Activated CD4-positive, alpha-beta T cell treated with anti-CD3 and anti-CD28 coated beads, Interleukin-2, amount 10 ng/mL, durations not matched to agents 7 days and 5 days (primary cell): ENCODE measurements at regions not wholly inside any gene's neighbourhood (a gene's known extent, or its start where the extent isn't known, plus 50 kb on each side); places are given as distances from the start of the nearest gene placed in this dataset.
"Not testable (repeated sequence)": the region's sequence is repeated elsewhere in the genome, so short reads cannot be mapped to it uniquely, and the experiment has no call there.

Experiments used
- CTCF ChIA-PET: fragments of 350-600 bp; sonication (Branson Sonifier 250); formaldehyde crosslinking; loops from one replicate; lab custom pipeline; 2021; ENCODE audit warnings: antibody characterized with exemption; lab: Charles Lee
- POLR2A ChIA-PET: fragments of 350-600 bp; sonication (Branson Sonifier 250); formaldehyde crosslinking; loops from one replicate; lab custom pipeline; 2021; ENCODE audit warnings: antibody characterized with exemption; lab: Charles Lee
- DNase-seq: peaks from one replicate; pipeline ENCODE4 v3.0.0-alpha.2; 2020
- H3K27ac Mint-ChIP-seq: one replicate; pipeline ENCODE4 v1.8.0; 2021; ENCODE audit warnings: mild to moderate bottlenecking, moderate library complexity, mixed read lengths
- H3K27me3 Mint-ChIP-seq: one replicate; pipeline ENCODE4 v1.8.0; 2021; ENCODE audit warnings: mixed read lengths
- H3K36me3 Mint-ChIP-seq: one replicate; pipeline ENCODE4 v1.8.0; 2021; ENCODE audit warnings: low read depth, mixed read lengths
- H3K4me1 Mint-ChIP-seq: one replicate; pipeline ENCODE4 v1.8.0; 2021; ENCODE audit warnings: mixed read lengths
- H3K4me3 Mint-ChIP-seq: one replicate; pipeline ENCODE4 v1.8.0; 2021; ENCODE audit warnings: mild to moderate bottlenecking, moderate library complexity, mixed read lengths
- H3K9me3 Mint-ChIP-seq: one replicate; pipeline ENCODE4 v1.8.0; 2021; ENCODE audit warnings: mixed read lengths

GRCh38 chr3:26157428-26157827 is 367.5 kb downstream of the OXSM start:
- H3K4me1 Mint-ChIP-seq, H3K36me3 Mint-ChIP-seq, H3K27me3 Mint-ChIP-seq, POLR2A ChIA-PET, H3K4me3 Mint-ChIP-seq, H3K27ac Mint-ChIP-seq, H3K9me3 Mint-ChIP-seq, CTCF ChIA-PET, DNase-seq: not testable (repeated sequence)

DNA sequence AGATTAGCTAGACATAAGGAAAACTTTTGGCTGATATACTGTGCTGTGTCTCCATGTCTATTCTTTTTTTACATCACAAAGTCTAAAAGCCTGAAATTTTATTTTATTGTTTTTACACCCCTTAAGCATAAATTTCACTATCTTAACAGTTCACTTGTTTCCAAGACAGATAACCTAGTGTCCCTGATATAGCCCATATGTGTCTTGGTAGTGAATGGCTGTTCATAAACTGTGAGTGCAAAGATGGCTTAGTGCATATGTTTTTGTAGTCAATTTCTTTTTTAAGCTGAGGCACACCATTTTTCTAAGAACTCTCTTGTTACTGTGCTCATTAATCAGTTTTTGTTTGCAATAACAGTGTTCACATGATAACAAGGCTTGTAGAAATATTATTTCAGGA is 381.1 kb downstream of the OXSM start:
- Mint-ChIP-seq H3K36me3 (no peaks in the 10 kb centered on the region), H3K9me3 (peaks cover 13% of the 10 kb centered on the region), H3K27me3 (no peaks in the 10 kb centered on the region), H3K27ac (no peak overlapping the region), H3K4me1 (no peaks in the 10 kb centered on the region), H3K4me3 (no peak overlapping the region)
- ChIA-PET CTCF (no interaction called here), POLR2A (no interaction called here)
- DNase-seq, result no peak

DNA sequence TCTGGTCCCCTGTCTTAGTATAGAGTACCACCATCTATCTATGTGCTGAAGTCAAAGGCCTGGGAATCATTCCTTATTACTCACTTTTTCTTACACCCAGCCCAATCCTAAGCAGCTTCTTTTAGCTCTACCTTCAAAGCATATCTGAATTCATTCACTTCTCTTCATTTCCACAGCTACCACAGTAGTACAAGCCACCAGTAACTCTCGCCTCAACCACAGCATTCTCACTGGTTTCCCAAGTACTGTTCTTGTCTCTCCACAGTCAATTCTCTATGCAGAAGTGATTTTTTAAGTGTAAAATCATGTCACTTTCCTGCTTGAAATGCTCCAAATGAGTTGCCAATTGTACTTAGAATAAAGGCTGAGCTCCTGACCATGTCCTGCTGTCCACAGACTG is 401.7 kb downstream of the OXSM start:
- Mint-ChIP-seq H3K4me3 (no peak overlapping the region), H3K27me3 (no peaks in the 10 kb centered on the region), H3K27ac (no peak overlapping the region), H3K9me3 (peaks cover 10% of the 10 kb centered on the region), H3K4me1 (no peaks in the 10 kb centered on the region), H3K36me3 (no peaks in the 10 kb centered on the region)
- CTCF ChIA-PET, result no interaction called here
- no peak for DNase-seq
- POLR2A ChIA-PET, result no interaction called here

GRCh38 chr3:26193558-26193957 is 403.7 kb downstream of the OXSM start:
- no peaks in the 10 kb centered on the region for H3K36me3 Mint-ChIP-seq
- H3K9me3 Mint-ChIP-seq, result peaks cover 10% of the 10 kb centered on the region
- no peaks in the 10 kb centered on the region for H3K27me3 Mint-ChIP-seq
- DNase-seq, result no peak
- H3K27ac Mint-ChIP-seq, result no peak overlapping the region
- POLR2A ChIA-PET, result no interaction called here
- H3K4me1 Mint-ChIP-seq, result no peaks in the 10 kb centered on the region
- CTCF ChIA-PET, result no interaction called here
- no peak overlapping the region for H3K4me3 Mint-ChIP-seq

GRCh38 chr3:26196781-26197180 is 406.9 kb downstream of the OXSM start:
- no peak for DNase-seq
- no peaks in the 10 kb centered on the region for H3K36me3 Mint-ChIP-seq
- no peaks in the 10 kb centered on the region for H3K27me3 Mint-ChIP-seq
- no peak overlapping the region for H3K27ac Mint-ChIP-seq
- H3K9me3 Mint-ChIP-seq, result no peaks in the 10 kb centered on the region
- no peak overlapping the region for H3K4me3 Mint-ChIP-seq
- ChIA-PET POLR2A (no interaction called here), CTCF (no interaction called here)
- H3K4me1 Mint-ChIP-seq, result no peaks in the 10 kb centered on the region

- Mint-ChIP-seq H3K27me3 (no peaks in the 10 kb centered on the region), H3K4me1 (no peaks in the 10 kb centered on the region), H3K36me3 (no peaks in the 10 kb centered on the region), H3K9me3 (no peaks in the 10 kb centered on the region), H3K4me3 (no peak overlapping the region), H3K27ac (no peak overlapping the region)
- no peak for DNase-seq
- POLR2A ChIA-PET, result no interaction called here
- CTCF ChIA-PET, result no interaction called here
These were observed 408.7 kb downstream of the OXSM start for GRCh38 chr3:26198609-26199008.

- ChIA-PET POLR2A (no interaction called here), CTCF (no interaction called here)
- no peaks in the 10 kb centered on the region for H3K27me3 Mint-ChIP-seq
- peaks cover 2% of the 10 kb centered on the region for H3K9me3 Mint-ChIP-seq
- H3K4me1 Mint-ChIP-seq, result no peaks in the 10 kb centered on the region
- no peak overlapping the region for H3K4me3 Mint-ChIP-seq
- H3K27ac Mint-ChIP-seq, result no peak overlapping the region
- DNase-seq, result no peak
- H3K36me3 Mint-ChIP-seq, result no peaks in the 10 kb centered on the region
These were observed 412.3 kb downstream of the OXSM start for GRCh38 chr3:26202169-26202568.

GRCh38 chr3:26205475-26205874 is 415.6 kb downstream of the OXSM start:
- no peaks in the 10 kb centered on the region for H3K36me3 Mint-ChIP-seq
- CTCF ChIA-PET, result no interaction called here
- no peaks in the 10 kb centered on the region for H3K4me1 Mint-ChIP-seq
- no peak overlapping the region for H3K4me3 Mint-ChIP-seq
- no peak overlapping the region for H3K27ac Mint-ChIP-seq
- H3K9me3 Mint-ChIP-seq, result peaks cover 2% of the 10 kb centered on the region
- no peaks in the 10 kb centered on the region for H3K27me3 Mint-ChIP-seq
- DNase-seq, result no peak
- POLR2A ChIA-PET, result no interaction called here

DNA sequence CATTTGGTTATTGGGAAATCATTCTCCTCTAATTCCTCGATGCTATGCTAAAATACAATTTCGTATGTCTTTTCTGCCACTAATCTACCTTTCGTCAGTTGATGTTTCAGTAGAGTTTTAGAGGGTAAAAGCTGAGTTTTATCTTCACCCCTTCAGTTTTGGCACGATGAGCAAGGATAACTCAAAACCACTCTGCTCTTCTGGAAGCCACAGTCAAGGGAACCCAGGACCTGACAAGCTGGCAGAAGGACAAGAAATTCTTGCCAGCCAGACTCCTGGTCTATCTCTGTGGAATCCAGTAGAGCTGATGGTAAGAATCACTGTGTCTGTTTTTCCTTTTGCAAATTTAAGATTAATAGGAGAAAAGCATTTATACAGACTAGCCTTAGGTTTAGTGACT is 414.4 kb upstream of the LRRC3B start:
- Mint-ChIP-seq H3K9me3 (peaks cover 2% of the 10 kb centered on the region), H3K36me3 (no peaks in the 10 kb centered on the region), H3K27ac (no peak overlapping the region), H3K4me3 (no peak overlapping the region), H3K27me3 (no peaks in the 10 kb centered on the region), H3K4me1 (no peaks in the 10 kb centered on the region)
- ChIA-PET CTCF (interaction anchor here (0.7 kb wide), 1 partner anchor 114 kb away, joined by 3 read pairs; no protein-coding TSS in a partner anchor), POLR2A (no interaction called here)
- no peak for DNase-seq

DNA sequence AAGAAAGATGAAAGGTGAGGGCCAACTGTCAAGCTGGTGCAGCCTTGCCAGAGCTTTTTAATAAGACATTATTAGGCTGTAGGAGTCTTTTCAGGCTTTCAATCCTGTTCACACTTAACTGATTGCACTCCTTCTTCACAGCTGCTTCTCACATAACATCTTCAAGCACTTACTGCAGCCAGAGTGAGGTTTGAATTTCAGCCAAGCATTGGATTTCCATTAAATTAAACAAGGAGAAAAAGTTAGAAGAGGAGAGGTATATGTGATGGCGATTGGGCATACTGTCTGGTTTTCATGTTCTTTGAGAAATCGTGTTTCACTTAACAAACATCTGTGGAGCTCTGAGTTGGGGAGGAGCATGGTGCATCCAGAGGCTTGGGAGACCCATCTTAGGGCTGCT is 392.8 kb upstream of the LRRC3B start:
- Mint-ChIP-seq H3K27me3 (no peaks in the 10 kb centered on the region), H3K27ac (no peak overlapping the region), H3K4me1 (no peaks in the 10 kb centered on the region), H3K9me3 (peaks cover 2% of the 10 kb centered on the region), H3K36me3 (no peaks in the 10 kb centered on the region), H3K4me3 (no peak overlapping the region)
- POLR2A ChIA-PET, result no interaction called here
- no peak for DNase-seq
- CTCF ChIA-PET, result no interaction called here

- peaks cover 1% of the 10 kb centered on the region for H3K9me3 Mint-ChIP-seq
- H3K27me3 Mint-ChIP-seq, result no peaks in the 10 kb centered on the region
- no peak for DNase-seq
- H3K36me3 Mint-ChIP-seq, result no peaks in the 10 kb centered on the region
- POLR2A ChIA-PET, result no interaction called here
- H3K27ac Mint-ChIP-seq, result no peak overlapping the region
- CTCF ChIA-PET, result no interaction called here
- H3K4me3 Mint-ChIP-seq, result no peak overlapping the region
- H3K4me1 Mint-ChIP-seq, result no peaks in the 10 kb centered on the region
These were observed 389.2 kb upstream of the LRRC3B start for GRCh38 chr3:26233374-26233773.

DNA sequence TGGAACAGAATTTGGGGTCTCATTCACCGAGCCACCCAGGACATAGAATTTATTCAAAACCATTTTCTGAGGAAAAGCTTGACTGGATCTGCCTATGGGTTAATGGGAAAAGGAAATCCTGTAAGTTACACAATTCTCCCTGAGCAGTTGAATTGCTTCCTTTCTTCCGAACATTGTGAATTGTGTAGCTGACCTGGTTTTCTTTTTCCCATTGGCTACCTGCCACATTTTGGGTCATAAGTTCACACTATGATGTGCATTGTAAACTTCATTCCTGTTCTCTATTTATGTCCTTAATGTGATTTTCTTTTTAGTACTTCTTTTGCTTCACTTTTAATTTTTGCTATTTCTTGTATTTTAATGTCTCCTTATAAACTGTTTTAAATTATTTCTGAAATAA is 386.0 kb upstream of the LRRC3B start:
- Mint-ChIP-seq H3K27me3 (no peaks in the 10 kb centered on the region), H3K4me3 (no peak overlapping the region), H3K9me3 (peaks cover 2% of the 10 kb centered on the region), H3K4me1 (no peaks in the 10 kb centered on the region), H3K36me3 (no peaks in the 10 kb centered on the region), H3K27ac (no peak overlapping the region)
- CTCF ChIA-PET, result no interaction called here
- POLR2A ChIA-PET, result no interaction called here
- DNase-seq, result no peak

DNA sequence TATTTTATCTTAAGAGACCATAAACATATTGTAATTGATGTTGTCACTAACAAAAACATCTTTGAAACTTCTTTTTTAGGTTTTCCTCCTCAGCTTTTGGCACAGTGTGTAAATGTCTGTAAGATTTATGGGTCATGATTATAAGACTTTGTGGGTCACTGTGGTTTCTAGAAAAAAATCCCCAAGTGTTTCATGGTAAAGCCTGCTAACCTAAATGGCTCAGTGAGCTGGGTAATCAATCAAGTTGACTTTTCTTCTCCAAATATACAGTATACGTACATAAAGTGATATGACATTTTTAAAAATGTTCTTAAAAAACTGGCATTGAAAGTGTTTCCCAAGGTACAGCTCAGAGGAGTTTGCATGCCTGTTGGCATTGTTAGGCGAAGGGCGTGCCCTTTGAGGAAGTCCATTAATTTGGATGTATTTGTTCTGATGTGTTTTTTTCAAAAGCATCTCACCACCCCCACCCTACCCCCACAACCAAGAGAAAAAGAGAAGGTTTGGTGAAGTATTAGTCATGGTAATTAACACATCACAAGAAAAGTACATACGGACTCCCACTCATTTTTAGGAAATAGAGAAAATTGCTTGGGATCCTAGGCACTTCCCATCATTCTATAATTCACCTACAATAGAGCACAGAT is 385.4 kb upstream of the LRRC3B start:
- DNase-seq, result no peak
- POLR2A ChIA-PET, result no interaction called here
- Mint-ChIP-seq H3K4me3 (no peak overlapping the region), H3K27me3 (no peaks in the 10 kb centered on the region), H3K9me3 (peaks cover 2% of the 10 kb centered on the region), H3K36me3 (no peaks in the 10 kb centered on the region), H3K4me1 (no peaks in the 10 kb centered on the region), H3K27ac (no peak overlapping the region)
- CTCF ChIA-PET, result interaction anchor here (0.7 kb wide), 1 partner anchor 37 kb away, joined by 3 read pairs; no protein-coding TSS in a partner anchor

GRCh38 chr3:26244586-26244985 is 378.0 kb upstream of the LRRC3B start:
- H3K27ac Mint-ChIP-seq, CTCF ChIA-PET: not testable (repeated sequence)

More at GRCh38 chr3:26244586-26244985, 378.0 kb upstream of the LRRC3B start:
- H3K36me3 Mint-ChIP-seq, H3K4me3 Mint-ChIP-seq, H3K27me3 Mint-ChIP-seq, POLR2A ChIA-PET, H3K9me3 Mint-ChIP-seq, DNase-seq, H3K4me1 Mint-ChIP-seq: not testable (repeated sequence)
